Tibial nerve (tissue), 4 donors: ENCODE measurements at regions not wholly inside any gene's neighbourhood (a gene's known extent, or its start where the extent isn't known, plus 50 kb on each side); places are given as distances from the start of the nearest gene placed in this dataset.

Source experiments
- DNase-seq, 2 donors: peaks; one replicate each; pipeline ENCODE4 v3.0.0-alpha.2; 2019; ENCODE audit warnings: low spot score in 2 of 2
- H3K27ac ChIP-seq, 4 donors: fragments of 200-600 bp; sonication (generic) in 3 of 4; one replicate each; pipeline ENCODE4 v1.5.1; 2017 to 2019; ENCODE audit warnings: mild to moderate bottlenecking in 1 of 4
- H3K27me3 ChIP-seq, 2 donors: fragments of 200-600 bp; sonication (generic) in 1 of 2; one replicate each; pipeline versions ENCODE4 v1.5.1 to v1.6.0; 2017 to 2019
- H3K36me3 ChIP-seq, 3 donors: fragments of 200-600 bp; sonication (generic); one replicate each; pipeline ENCODE4 v1.5.1; 2018 to 2019
- H3K4me1 ChIP-seq, 4 donors: fragments of 200-600 bp; sonication (generic) in 3 of 4; one replicate each; pipeline ENCODE4 v1.5.1; 2017 to 2019
- H3K4me3 ChIP-seq, 4 donors: fragments of 200-600 bp; sonication (generic) in 3 of 4; one replicate each; pipeline ENCODE4 v1.5.1; 2017 to 2019; ENCODE audit warnings: mild to moderate bottlenecking in 1 of 4, moderate library complexity in 1 of 4
- H3K9me3 ChIP-seq, 4 donors: fragments of 200-600 bp; sonication (generic) in 3 of 4; one replicate each; pipeline ENCODE4 v1.5.1; 2017 to 2019
- CTCF ChIP-seq, 5 experiments: fragments of 200-600 bp in 3 of 5; fragments of 450-650 bp in 2 of 5; sonication (generic) in 3 of 5; IDR thresholded peaks; one replicate each; pipeline ENCODE4 v1.5.1; 2016 to 2019; ENCODE audit warnings: antibody characterized with exemption in 5 of 5, mild to moderate bottlenecking in 3 of 5, moderate library complexity in 2 of 5
- EP300 ChIP-seq, 2 donors: sonication (generic); formaldehyde crosslinking; IDR thresholded peaks; one replicate each; pipeline ENCODE4 v1.6.1; 2017; ENCODE audit warnings: antibody characterized with exemption in 2 of 2, mild to moderate bottlenecking in 1 of 2
- POLR2A ChIP-seq, 2 donors: fragments of 450-650 bp; IDR thresholded peaks; one replicate each; pipeline ENCODE4 v1.6.1; 2017; ENCODE audit warnings: antibody characterized with exemption in 2 of 2, mild to moderate bottlenecking in 2 of 2, moderate library complexity in 2 of 2
- WGBS, 2 donors: methylation state at CpG; one replicate each; pipeline ENCODE4 v1.1.5; 2018; 5-methylcytosine and 5-hydroxymethylcytosine counted together

- WGBS, 2 donors, result 92 to 97% methylated on average over 1 of the region's 1 CpG
- H3K27ac ChIP-seq, result no peak overlapping the region
Observed at GRCh38 chr5:143505934-143506333, 102.4 kb upstream of the NR3C1 start.

GRCh38 chr5:143505354-143505753, 101.9 kb upstream of the NR3C1 start:
- Histone ChIP-seq H3K36me3 (no peaks in the 10 kb centered on the region), H3K27me3 (no peaks in the 10 kb centered on the region), H3K9me3 (no peaks in the 10 kb centered on the region), H3K27ac (no peak overlapping the region), H3K4me1 (peaks cover 0 to 22% (median 0%) of the 10 kb centered on the region in 4 donors), H3K4me3 (no peak overlapping the region)
- DNase-seq, result no peak
- TF ChIP-seq EP300 (IDR thresholded peaks at IDR 0.05) (no peak), POLR2A (IDR thresholded peaks at IDR 0.05) (no peak), CTCF (IDR thresholded peaks at IDR 0.05) (no peak)

More at GRCh38 chr5:143505934-143506333, 102.4 kb upstream of the NR3C1 start:
- Histone ChIP-seq H3K9me3 (no peaks in the 10 kb centered on the region), H3K36me3 (no peaks in the 10 kb centered on the region), H3K27me3 (no peaks in the 10 kb centered on the region), H3K4me1 (peaks cover 0 to 19% (median 0%) of the 10 kb centered on the region in 4 donors), H3K4me3 (no peak overlapping the region)
- DNase-seq, result no peak
- TF ChIP-seq CTCF (IDR thresholded peaks at IDR 0.05), result no peak
- no peak for TF ChIP-seq POLR2A (IDR thresholded peaks at IDR 0.05)
- TF ChIP-seq EP300 (IDR thresholded peaks at IDR 0.05), result no peak

GRCh38 chr5:143501310-143502044, 98.0 kb upstream of the NR3C1 start:
- TF ChIP-seq EP300 (IDR thresholded peaks at IDR 0.05) (no peak), POLR2A (IDR thresholded peaks at IDR 0.05) (no peak), CTCF (IDR thresholded peaks at IDR 0.05) (no peak)
- Histone ChIP-seq H3K4me1 (peaks cover 0 to 9% (median 0%) of the 10 kb centered on the region in 4 donors), H3K36me3 (no peaks in the 10 kb centered on the region), H3K27me3 (no peaks in the 10 kb centered on the region), H3K9me3 (no peaks in the 10 kb centered on the region), H3K27ac (no peak overlapping the region), H3K4me3 (no peak overlapping the region)
- WGBS, 2 donors, result 62 to 68% methylated on average over 7 of the region's 7 CpGs
- no peak for DNase-seq

- Histone ChIP-seq H3K27me3 (no peaks in the 10 kb centered on the region), H3K9me3 (no peaks in the 10 kb centered on the region), H3K4me3 (no peak overlapping the region), H3K4me1 (peaks cover 0 to 20% (median 4%) of the 10 kb centered on the region in 4 donors), H3K36me3 (no peaks in the 10 kb centered on the region), H3K27ac (no peak overlapping the region)
- TF ChIP-seq CTCF (IDR thresholded peaks at IDR 0.05) (no peak), EP300 (IDR thresholded peaks at IDR 0.05) (no peak), POLR2A (IDR thresholded peaks at IDR 0.05) (no peak)
- DNase-seq, result no peak
- WGBS, 2 donors, result 65% methylated on average over 2 of the region's 2 CpGs
Observed at GRCh38 chr5:143499480-143500114, 96.1 kb upstream of the NR3C1 start.

GRCh38 chr5:143498821-143499220, 95.3 kb upstream of the NR3C1 start:
- no peaks in the 10 kb centered on the region for H3K36me3 ChIP-seq
- peaks cover 0 to 20% (median 4%) of the 10 kb centered on the region in 4 donors for H3K4me1 ChIP-seq
- H3K4me3 ChIP-seq, result no peak overlapping the region
- H3K27ac ChIP-seq, result no peak overlapping the region
- no peak for TF ChIP-seq CTCF (IDR thresholded peaks at IDR 0.05)
- TF ChIP-seq POLR2A (IDR thresholded peaks at IDR 0.05), result no peak
- no peak for TF ChIP-seq EP300 (IDR thresholded peaks at IDR 0.05)
- H3K9me3 ChIP-seq, result no peaks in the 10 kb centered on the region
- H3K27me3 ChIP-seq, result no peaks in the 10 kb centered on the region
- no peak for DNase-seq
